ENCODE measurements at regions not wholly inside any gene's neighbourhood (a gene's known extent, or its start where the extent isn't known, plus 50 kb on each side); places are given as distances from the start of the nearest gene placed in this dataset.

- Histone ChIP-seq H3K4me2 (ENCODE audit: low read length) (no peak overlapping the region), H2AFZ (ENCODE audit: low read depth, low read length) (no peak overlapping the region), H3K9ac (ENCODE audit: low read length) (no peak overlapping the region), H3K79me2 (ENCODE audit: low read length) (no peaks in the 10 kb centered on the region), H3K36me3 (replicated peaks; ENCODE audit: low read depth, low read length) (no peaks in the 10 kb centered on the region), H3K27me3 (ENCODE audit: low read depth, low read length) (no peaks in the 10 kb centered on the region), H3K27ac (ENCODE audit: low read length) (no peak overlapping the region), H3K4me3 (ENCODE audit: low read length) (no peak overlapping the region), H3K4me1 (ENCODE audit: low read length) (no peaks in the 10 kb centered on the region), H4K20me1 (ENCODE audit: insufficient read depth, low read length) (no peaks in the 10 kb centered on the region), H3K9me3 (ENCODE audit: insufficient read depth, low read length) (no peaks in the 10 kb centered on the region)
- TF ChIP-seq EZH2phosphoT487 (IDR thresholded peaks at IDR 0.05; ENCODE audit: low read depth) = no peak
- TF ChIP-seq CTCF (IDR thresholded peaks at IDR 0.05; ENCODE audit: low read depth, low read length) = no peak
These were observed 397.4 kb downstream of the OTOL1 start for GRCh38 chr3:161893972-161894371.

GRCh38 chr3:161894657-161895056, 398.0 kb downstream of the OTOL1 start:
- H3K4me3 ChIP-seq (ENCODE audit: low read length) = no peak overlapping the region

GRCh38 chr3:161905520-161906132, 409.0 kb downstream of the OTOL1 start:
- Histone ChIP-seq H3K4me3 (ENCODE audit: low read length) (no peak overlapping the region), H4K20me1 (ENCODE audit: insufficient read depth, low read length) (no peaks in the 10 kb centered on the region), H3K9ac (ENCODE audit: low read length) (no peak overlapping the region), H2AFZ (ENCODE audit: low read depth, low read length) (no peak overlapping the region), H3K27me3 (ENCODE audit: low read depth, low read length) (no peaks in the 10 kb centered on the region), H3K4me1 (ENCODE audit: low read length) (no peaks in the 10 kb centered on the region), H3K27ac (ENCODE audit: low read length) (no peak overlapping the region), H3K36me3 (replicated peaks; ENCODE audit: low read depth, low read length) (no peaks in the 10 kb centered on the region), H3K4me2 (ENCODE audit: low read length) (no peak overlapping the region), H3K9me3 (ENCODE audit: insufficient read depth, low read length) (no peaks in the 10 kb centered on the region), H3K79me2 (ENCODE audit: low read length) (no peaks in the 10 kb centered on the region)
- TF ChIP-seq EZH2phosphoT487 (IDR thresholded peaks at IDR 0.05; ENCODE audit: low read depth) = no peak
- no peak for TF ChIP-seq CTCF (IDR thresholded peaks at IDR 0.05; ENCODE audit: low read depth, low read length)

More at GRCh38 chr3:161894657-161895056, 398.0 kb downstream of the OTOL1 start:
- H3K27me3 ChIP-seq (ENCODE audit: low read depth, low read length) = no peaks in the 10 kb centered on the region
- no peak overlapping the region for H3K4me2 ChIP-seq (ENCODE audit: low read length)
- H3K9ac ChIP-seq (ENCODE audit: low read length) = no peak overlapping the region
- H3K4me1 ChIP-seq (ENCODE audit: low read length) = no peaks in the 10 kb centered on the region
- no peak overlapping the region for H3K27ac ChIP-seq (ENCODE audit: low read length)
- no peaks in the 10 kb centered on the region for H4K20me1 ChIP-seq (ENCODE audit: insufficient read depth, low read length)
- no peaks in the 10 kb centered on the region for H3K79me2 ChIP-seq (ENCODE audit: low read length)
- no peaks in the 10 kb centered on the region for H3K9me3 ChIP-seq (ENCODE audit: insufficient read depth, low read length)
- H2AFZ ChIP-seq (ENCODE audit: low read depth, low read length) = no peak overlapping the region
- no peak for TF ChIP-seq CTCF (IDR thresholded peaks at IDR 0.05; ENCODE audit: low read depth, low read length)
- no peak for TF ChIP-seq EZH2phosphoT487 (IDR thresholded peaks at IDR 0.05; ENCODE audit: low read depth)
- no peaks in the 10 kb centered on the region for H3K36me3 ChIP-seq (replicated peaks; ENCODE audit: low read depth, low read length)

GRCh38 chr3:161913786-161914389, 417.3 kb downstream of the OTOL1 start:
- Histone ChIP-seq H3K4me2 (ENCODE audit: low read length) (no peak overlapping the region), H3K36me3 (replicated peaks; ENCODE audit: low read depth, low read length) (no peaks in the 10 kb centered on the region), H3K4me1 (ENCODE audit: low read length) (no peaks in the 10 kb centered on the region), H2AFZ (ENCODE audit: low read depth, low read length) (no peak overlapping the region), H4K20me1 (ENCODE audit: insufficient read depth, low read length) (no peaks in the 10 kb centered on the region), H3K79me2 (ENCODE audit: low read length) (no peaks in the 10 kb centered on the region), H3K4me3 (ENCODE audit: low read length) (no peak overlapping the region), H3K9me3 (ENCODE audit: insufficient read depth, low read length) (no peaks in the 10 kb centered on the region), H3K27me3 (ENCODE audit: low read depth, low read length) (no peaks in the 10 kb centered on the region), H3K9ac (ENCODE audit: low read length) (no peak overlapping the region), H3K27ac (ENCODE audit: low read length) (no peak overlapping the region)
- TF ChIP-seq CTCF (IDR thresholded peaks at IDR 0.05; ENCODE audit: low read depth, low read length) = no peak
- TF ChIP-seq EZH2phosphoT487 (IDR thresholded peaks at IDR 0.05; ENCODE audit: low read depth) = no peak

All from OCI-LY3 (cell line).